Esophagus (tissue), 2 donors: ENCODE measurements at regions not wholly inside any gene's neighbourhood (a gene's known extent, or its start where the extent isn't known, plus 50 kb on each side); places are given as distances from the start of the nearest gene placed in this dataset.

ENCODE experiments used
- H3K27ac ChIP-seq, 2 donors: one replicate each; pipeline ENCODE4 v1.5.1; 2013; ENCODE audit warnings: low read depth in 2 of 2, mild to moderate bottlenecking in 2 of 2, inconsistent platforms in 1 of 2, low read length in 1 of 2, moderate library complexity in 1 of 2
- H3K27me3 ChIP-seq, 2 donors: one replicate each; pipeline ENCODE4 v1.6.1; 2013; ENCODE audit warnings: low read length in 2 of 2, control low read depth in 1 of 2, mild to moderate bottlenecking in 1 of 2; ENCODE audit not compliant: insufficient read depth in 2 of 2, control insufficient read depth in 1 of 2
- H3K36me3 ChIP-seq, 2 donors: one replicate each; pipeline ENCODE4 v1.6.1; 2013; ENCODE audit warnings: low read length in 1 of 2; ENCODE audit not compliant: control insufficient read depth in 2 of 2, insufficient read depth in 2 of 2
- H3K4me1 ChIP-seq, 2 donors: one replicate each; pipeline ENCODE4 v1.6.1; 2013; ENCODE audit warnings: low read length in 1 of 2; ENCODE audit not compliant: control insufficient read depth in 2 of 2, insufficient read depth in 2 of 2
- H3K4me3 ChIP-seq, 2 donors: one replicate each; pipeline ENCODE4 v1.5.1; 2013; ENCODE audit warnings: low read length in 2 of 2, mild to moderate bottlenecking in 2 of 2, low read depth in 1 of 2, moderate library complexity in 1 of 2
- H3K9me3 ChIP-seq, 2 donors: one replicate each; pipeline ENCODE4 v1.6.1; 2013; ENCODE audit warnings: mild to moderate bottlenecking in 2 of 2, low read depth in 1 of 2, low read length in 1 of 2, moderate library complexity in 1 of 2; ENCODE audit not compliant: control insufficient read depth in 2 of 2, insufficient read depth in 1 of 2
- WGBS, 2 donors: extraction: QIAGEN DNeasy Blood & Tissue Kit; methylation state at CpG; one replicate each; pipeline ENCODE4 v1.1.7; 2013; 5-methylcytosine and 5-hydroxymethylcytosine counted together
- donor health status: healthy with polysubstance abuse.
- donor health status: Bipolar disorder and iron deficiency.

GRCh38 chr15:62803856-62804400 is 238.6 kb upstream of the TPM1 start:
- no peaks in the 10 kb centered on the region for H3K4me1 ChIP-seq
- WGBS, 2 donors: 71 to 76% methylated on average over 5 of the region's 5 CpGs
- no peaks in the 10 kb centered on the region for H3K9me3 ChIP-seq
- no peaks in the 10 kb centered on the region for H3K27me3 ChIP-seq
- H3K36me3 ChIP-seq: no peaks in the 10 kb centered on the region
- H3K4me3 ChIP-seq: no peak overlapping the region
- no peak overlapping the region for H3K27ac ChIP-seq

GRCh38 chr15:62805502-62805901 is 237.0 kb upstream of the TPM1 start:
- WGBS, 2 donors: 90 to 92% methylated on average over 9 of the region's 9 CpGs
- Histone ChIP-seq H3K9me3 (no peaks in the 10 kb centered on the region), H3K27me3 (no peaks in the 10 kb centered on the region), H3K27ac (no peak overlapping the region), H3K36me3 (peaks cover 0 to 5% of the 10 kb centered on the region in 2 donors), H3K4me1 (no peaks in the 10 kb centered on the region), H3K4me3 (no peak overlapping the region)

GRCh38 chr15:62807539-62808130 is 234.9 kb upstream of the TPM1 start:
- no peaks in the 10 kb centered on the region for H3K4me1 ChIP-seq
- H3K4me3 ChIP-seq: no peak overlapping the region
- no peaks in the 10 kb centered on the region for H3K9me3 ChIP-seq
- no peak overlapping the region for H3K27ac ChIP-seq
- H3K36me3 ChIP-seq: peaks cover 0 to 5% of the 10 kb centered on the region in 2 donors
- WGBS, 2 donors: 90% methylated on average over 11 of the region's 11 CpGs
- H3K27me3 ChIP-seq: no peaks in the 10 kb centered on the region

- 74 to 80% methylated on average over 8 of the region's 8 CpGs for WGBS, 2 donors
- Histone ChIP-seq H3K27me3 (no peaks in the 10 kb centered on the region), H3K36me3 (peaks cover 0 to 5% of the 10 kb centered on the region in 2 donors), H3K4me3 (no peak overlapping the region), H3K27ac (no peak overlapping the region), H3K9me3 (no peaks in the 10 kb centered on the region), H3K4me1 (no peaks in the 10 kb centered on the region)
These were observed 233.2 kb upstream of the TPM1 start for GRCh38 chr15:62809115-62809967.

DNA sequence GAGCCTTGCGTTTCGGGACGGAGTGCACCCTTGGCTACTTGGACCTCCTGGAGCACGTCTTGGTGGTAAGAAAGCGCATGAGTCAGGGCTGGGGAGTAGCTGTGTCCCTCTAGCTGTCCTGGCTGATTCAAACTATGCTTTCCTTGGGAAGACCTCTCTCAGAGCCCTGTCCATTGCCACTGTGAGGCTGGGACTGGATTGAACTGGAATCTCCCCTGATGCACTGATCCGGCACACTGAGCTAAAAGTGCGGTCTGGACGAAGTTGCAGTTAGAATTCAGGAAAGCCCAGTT is 232.6 kb upstream of the TPM1 start:
- H3K4me3 ChIP-seq: no peak overlapping the region
- peaks cover 0 to 5% of the 10 kb centered on the region in 2 donors for H3K36me3 ChIP-seq
- no peaks in the 10 kb centered on the region for H3K4me1 ChIP-seq
- no peak overlapping the region for H3K27ac ChIP-seq
- no peaks in the 10 kb centered on the region for H3K9me3 ChIP-seq
- 96% methylated on average over 8 of the region's 8 CpGs for WGBS, 2 donors
- no peaks in the 10 kb centered on the region for H3K27me3 ChIP-seq

DNA sequence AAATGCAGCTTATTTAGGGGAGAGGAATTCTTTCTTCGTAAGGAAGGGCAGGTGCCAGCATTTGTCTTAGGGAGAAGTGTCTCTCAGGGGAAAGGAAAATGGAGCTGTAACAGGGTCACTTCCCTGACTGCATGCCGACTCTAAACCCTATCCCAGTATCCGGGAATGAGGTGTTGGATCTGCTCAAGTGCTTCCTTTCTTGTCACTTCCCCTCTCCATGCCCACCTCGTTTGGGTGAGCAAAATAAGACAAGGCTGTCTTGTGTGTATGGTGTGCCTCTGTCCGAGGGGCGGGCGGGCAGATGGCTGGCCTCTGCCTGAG is 230.1 kb upstream of the TPM1 start:
- Histone ChIP-seq H3K9me3 (no peaks in the 10 kb centered on the region), H3K27ac (no peak overlapping the region), H3K27me3 (no peaks in the 10 kb centered on the region), H3K36me3 (peaks cover 0 to 5% of the 10 kb centered on the region in 2 donors), H3K4me3 (no peak overlapping the region), H3K4me1 (no peaks in the 10 kb centered on the region)
- 89 to 90% methylated on average over 7 of the region's 7 CpGs for WGBS, 2 donors

GRCh38 chr15:62816342-62817069 is 226.0 kb upstream of the TPM1 start:
- H3K27ac ChIP-seq: no peak overlapping the region

GRCh38 chr15:62818691-62819090 is 223.9 kb upstream of the TPM1 start:
- no peaks in the 10 kb centered on the region for H3K4me1 ChIP-seq
- H3K27me3 ChIP-seq: no peaks in the 10 kb centered on the region
- H3K4me3 ChIP-seq: no peak overlapping the region
- H3K9me3 ChIP-seq: no peaks in the 10 kb centered on the region
- H3K36me3 ChIP-seq: no peaks in the 10 kb centered on the region
- WGBS, 2 donors: 95 to 96% methylated on average over 1 of the region's 1 CpG
- no peak overlapping the region for H3K27ac ChIP-seq

More at GRCh38 chr15:62816342-62817069, 226.0 kb upstream of the TPM1 start:
- Histone ChIP-seq H3K4me3 (no peak overlapping the region), H3K36me3 (no peaks in the 10 kb centered on the region), H3K4me1 (no peaks in the 10 kb centered on the region), H3K27me3 (no peaks in the 10 kb centered on the region), H3K9me3 (no peaks in the 10 kb centered on the region)
- WGBS, 2 donors: 62 to 69% methylated on average over 4 of the region's 4 CpGs

DNA sequence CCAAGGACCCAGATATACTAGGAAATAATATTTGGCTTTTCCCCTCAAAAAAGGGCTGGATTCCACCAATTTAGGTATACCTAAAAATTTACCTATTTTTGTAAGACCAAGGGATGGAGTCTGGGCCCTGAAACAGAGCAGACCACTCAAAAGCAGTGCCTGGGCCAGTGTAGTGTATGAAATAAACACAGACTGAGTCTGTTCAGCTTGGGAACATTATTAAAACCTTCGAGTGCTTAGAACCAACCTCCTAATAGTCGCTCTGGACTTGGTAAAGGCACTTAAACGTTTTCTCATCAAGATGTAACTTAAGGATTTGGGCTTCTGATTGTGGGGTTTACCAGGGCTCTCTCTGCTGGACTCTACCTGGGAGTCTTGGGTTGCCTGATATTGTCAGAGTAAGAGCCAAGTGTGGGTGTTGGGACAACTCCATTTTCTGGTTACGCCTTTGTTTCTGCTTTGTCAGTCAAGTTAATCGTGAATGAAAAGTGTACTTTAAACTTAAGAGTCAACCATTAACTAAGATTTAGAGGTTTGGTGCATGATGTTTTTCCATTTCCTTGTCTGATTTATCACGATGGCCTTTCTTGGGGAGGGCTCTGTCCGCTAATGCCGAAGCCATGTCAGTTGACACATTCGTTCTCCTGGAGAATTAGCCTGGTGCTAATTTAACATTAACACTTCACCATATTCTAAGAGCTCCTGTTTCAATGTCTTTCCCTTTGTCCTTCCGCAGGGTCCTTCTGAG is 221.0 kb upstream of the TPM1 start:
- Histone ChIP-seq H3K27ac (no peak overlapping the region), H3K4me1 (no peaks in the 10 kb centered on the region), H3K9me3 (no peaks in the 10 kb centered on the region), H3K36me3 (no peaks in the 10 kb centered on the region), H3K4me3 (no peak overlapping the region), H3K27me3 (no peaks in the 10 kb centered on the region)
- 75 to 92% methylated on average over 10 of the region's 10 CpGs for WGBS, 2 donors
